SU-DHL-6 (cell line): ENCODE measurements at regions not wholly inside any gene's neighbourhood (a gene's known extent, or its start where the extent isn't known, plus 50 kb on each side); places are given as distances from the start of the nearest gene placed in this dataset.

Experiments used
- H2AFZ ChIP-seq: fragments of 200-600 bp; sonication (generic); 2 replicates; pipeline ENCODE4 v1.6.1; 2014; ENCODE audit warnings: low read depth, mild to moderate bottlenecking, moderate library complexity, mixed read lengths, antibody characterized with exemption, low read length; ENCODE audit not compliant: severe bottlenecking
- H3F3A ChIP-seq: fragments of 200-600 bp; shearing (Covaris generic); 2 replicates; pipeline ENCODE4 v1.6.0; 2016; ENCODE audit warnings: antibody characterized with exemption, mild to moderate bottlenecking; ENCODE audit not compliant: insufficient read depth
- H3K27ac ChIP-seq: fragments of 200-600 bp; sonication (generic); 2 replicates; pipeline ENCODE4 v1.5.1; 2016; ENCODE audit warnings: low read depth, mild to moderate bottlenecking, low read length, moderate library complexity, mixed read lengths
- H3K27me3 ChIP-seq: fragments of 200-600 bp; sonication (generic), shearing (Covaris generic); 2 replicates; pipeline ENCODE4 v1.6.0; 2014; ENCODE audit warnings: mild to moderate bottlenecking, low read length
- H3K36me3 ChIP-seq: fragments of 200-600 bp; sonication (generic); 2 replicates; pipeline ENCODE4 v1.6.1; 2014; ENCODE audit warnings: mild to moderate bottlenecking, low read length, mixed read lengths
- H3K4me2 ChIP-seq: fragments of 300-600, 200-600 bp; shearing (Covaris generic), sonication (generic); 2 replicates; pipeline ENCODE4 v1.6.0; 2014; ENCODE audit warnings: low read length, low read depth, mild to moderate bottlenecking; ENCODE audit not compliant: poor library complexity, severe bottlenecking
- H3K4me3 ChIP-seq: fragments of 200-600 bp; sonication (generic); 2 replicates; pipeline ENCODE4 v1.5.1; 2014; ENCODE audit warnings: antibody characterized with exemption, low read length, mild to moderate bottlenecking, mixed read lengths; ENCODE audit not compliant: insufficient read depth, poor library complexity, severe bottlenecking
- H3K79me2 ChIP-seq: fragments of 200-600 bp; sonication (generic); 2 replicates; pipeline ENCODE4 v1.6.1; 2014; ENCODE audit warnings: mild to moderate bottlenecking, low read length, moderate library complexity; ENCODE audit not compliant: insufficient read depth
- H3K9ac ChIP-seq: fragments of 200-600 bp; sonication (generic); 2 replicates; pipeline ENCODE4 v1.7.0; 2014; ENCODE audit warnings: mild to moderate bottlenecking, low read length
- H3K9me2 ChIP-seq: fragments of 200-600 bp; sonication (generic); replicated peaks from 2 replicates; pipeline ENCODE4 v1.6.1; 2014; ENCODE audit warnings: low read length; ENCODE audit not compliant: insufficient read depth
- H3K9me3 ChIP-seq: fragments of 200-600 bp; sonication (generic); 2 replicates; pipeline ENCODE4 v1.6.1; 2014; ENCODE audit warnings: low read length, mixed read lengths; ENCODE audit not compliant: insufficient read depth
- H4K20me1 ChIP-seq: fragments of 200-600 bp; sonication (generic); 2 replicates; pipeline ENCODE4 v1.6.1; 2014; ENCODE audit warnings: low read depth, mild to moderate bottlenecking, antibody characterized with exemption, low read length, moderate library complexity, mixed read lengths
- CTCF ChIP-seq: fragments of 200-600 bp; sonication (generic); IDR thresholded peaks from one replicate; pipeline ENCODE4 v1.5.1; 2017; ENCODE audit warnings: antibody characterized with exemption, mild to moderate bottlenecking, low read length, moderate library complexity; ENCODE audit not compliant: insufficient read depth, poor library complexity, severe bottlenecking
- EZH2phosphoT487 ChIP-seq: fragments of 200-600 bp; sonication (generic), shearing (Covaris generic); conservative IDR thresholded peaks from 2 replicates; pipeline ENCODE4 v1.6.1; 2018; ENCODE audit warnings: mild to moderate bottlenecking, antibody characterized with exemption, low read length, moderate library complexity, mixed read lengths

GRCh38 chr19:30666301-30666803 is 294.2 kb downstream of the ZNF536 start:
- TF ChIP-seq CTCF (peak; percentile 97), EZH2phosphoT487 (no peak)
- H3K27me3 ChIP-seq = no peaks in the 10 kb centered on the region
- no peak overlapping the region for H3K4me2 ChIP-seq
- no peaks in the 10 kb centered on the region for H3K79me2 ChIP-seq
- no peak overlapping the region for H2AFZ ChIP-seq
- no peaks in the 10 kb centered on the region for H4K20me1 ChIP-seq
- H3K9me2 ChIP-seq = no peaks in the 10 kb centered on the region
- H3K9ac ChIP-seq = no peak overlapping the region
- no peaks in the 10 kb centered on the region for H3K36me3 ChIP-seq
- H3K4me3 ChIP-seq = no peak overlapping the region
- H3F3A ChIP-seq = no peaks in the 10 kb centered on the region
- H3K9me3 ChIP-seq = no peaks in the 10 kb centered on the region
- no peak overlapping the region for H3K27ac ChIP-seq

- no peak for TF ChIP-seq EZH2phosphoT487
- no peak for TF ChIP-seq CTCF
- Histone ChIP-seq H3K79me2 (no peaks in the 10 kb centered on the region), H3K9me2 (no peaks in the 10 kb centered on the region), H3K27ac (no peak overlapping the region), H3K9me3 (no peaks in the 10 kb centered on the region), H3K4me3 (no peak overlapping the region), H2AFZ (no peak overlapping the region), H3K4me2 (no peak overlapping the region), H3K36me3 (no peaks in the 10 kb centered on the region), H4K20me1 (no peaks in the 10 kb centered on the region), H3K9ac (no peak overlapping the region), H3F3A (no peaks in the 10 kb centered on the region), H3K27me3 (no peaks in the 10 kb centered on the region)
Observed at GRCh38 chr19:30665449-30665848, 293.3 kb downstream of the ZNF536 start.

- Histone ChIP-seq H4K20me1 (no peaks in the 10 kb centered on the region), H3F3A (no peaks in the 10 kb centered on the region), H3K9me3 (no peaks in the 10 kb centered on the region), H3K36me3 (no peaks in the 10 kb centered on the region), H3K9me2 (no peaks in the 10 kb centered on the region), H3K4me2 (no peak overlapping the region), H3K27ac (no peak overlapping the region), H3K27me3 (no peaks in the 10 kb centered on the region), H3K9ac (no peak overlapping the region), H3K79me2 (no peaks in the 10 kb centered on the region), H3K4me3 (no peak overlapping the region), H2AFZ (no peak overlapping the region)
- TF ChIP-seq CTCF (no peak), EZH2phosphoT487 (no peak)
Observed at GRCh38 chr19:30663611-30664174, 291.5 kb downstream of the ZNF536 start.
